HEK293T (cell line): ENCODE measurements at regions not wholly inside any gene's neighbourhood (a gene's known extent, or its start where the extent isn't known, plus 50 kb on each side); places are given as distances from the start of the nearest gene placed in this dataset.

Source experiments
- CTCF ChIA-PET: fragments of 350-600 bp; formaldehyde crosslinking; extraction: SDS; loops from one replicate; lab custom pipeline; 2021; ENCODE audit warnings: antibody characterized with exemption, inconsistent platforms; lab: Yijun Ruan, JAX
- POLR2A ChIA-PET: fragments of 350-600 bp; formaldehyde crosslinking; extraction: SDS; loops from one replicate; lab custom pipeline; 2020; ENCODE audit warnings: antibody characterized with exemption, inconsistent platforms; lab: Yijun Ruan, JAX
- DNase-seq: peaks from one replicate; pipeline ENCODE4 v3.0.0; 2012; ENCODE audit warnings: mixed read lengths; ENCODE audit errors: extremely low spot score
- ARNT ChIP-seq: fragments of 450-650 bp; IDR thresholded peaks from 2 replicates; pipeline ENCODE4 v1.6.1; 2017; ENCODE audit warnings: mild to moderate bottlenecking
- BHLHE40 ChIP-seq: fragments of 450-650 bp; IDR thresholded peaks from 2 replicates; pipeline ENCODE4 v1.6.1; 2016; ENCODE audit warnings: mild to moderate bottlenecking, moderate library complexity, borderline replicate concordance
- CTBP1 ChIP-seq: fragments of 450-650 bp; IDR thresholded peaks from 2 replicates; pipeline ENCODE4 v1.6.1; 2016; ENCODE audit warnings: borderline replicate concordance
- ELF4 ChIP-seq: fragments of 450-650 bp; IDR thresholded peaks from 2 replicates; pipeline ENCODE4 v1.6.1; 2017; ENCODE audit warnings: antibody characterized with exemption
- FOXA1 ChIP-seq: fragments of 450-650 bp; IDR thresholded peaks from 2 replicates; pipeline ENCODE4 v1.6.1; 2016; ENCODE audit warnings: mild to moderate bottlenecking
- FOXK2 ChIP-seq: fragments of 450-650 bp; IDR thresholded peaks from 2 replicates; pipeline ENCODE4 v1.6.1; 2016; ENCODE audit warnings: mild to moderate bottlenecking
- FOXM1 ChIP-seq: fragments of 450-650 bp; IDR thresholded peaks from 2 replicates; pipeline ENCODE4 v1.6.1; 2017; ENCODE audit warnings: mild to moderate bottlenecking, borderline replicate concordance
- HDGF ChIP-seq: fragments of 450-650 bp; IDR thresholded peaks from 2 replicates; pipeline ENCODE4 v1.6.1; 2017; ENCODE audit warnings: antibody characterized with exemption, borderline replicate concordance
- L3MBTL2 ChIP-seq: fragments of 450-650 bp; conservative IDR thresholded peaks from 2 replicates; pipeline ENCODE4 v1.6.1; 2016; ENCODE audit warnings: mild to moderate bottlenecking
- LEF1 ChIP-seq: fragments of 450-650 bp; IDR thresholded peaks from 2 replicates; pipeline ENCODE4 v1.6.1; 2017; ENCODE audit warnings: mild to moderate bottlenecking, borderline replicate concordance
- NFRKB ChIP-seq: fragments of 450-650 bp; IDR thresholded peaks from 2 replicates; pipeline ENCODE4 v1.6.1; 2016; ENCODE audit warnings: mild to moderate bottlenecking, moderate library complexity
- PKNOX1 ChIP-seq: fragments of 450-650 bp; IDR thresholded peaks from 2 replicates; pipeline ENCODE4 v1.6.1; 2016
- SP1 ChIP-seq: fragments of 450-650 bp; IDR thresholded peaks from 2 replicates; pipeline ENCODE4 v1.6.1; 2017
- SUZ12 ChIP-seq: fragments of 450-650 bp; IDR thresholded peaks from 2 replicates; pipeline ENCODE4 v1.6.1; 2016; ENCODE audit warnings: mild to moderate bottlenecking
- TARDBP ChIP-seq: fragments of 450-650 bp; IDR thresholded peaks from 2 replicates; pipeline ENCODE4 v1.6.1; 2016
- ZNF384 ChIP-seq: fragments of 450-650 bp; IDR thresholded peaks from 2 replicates; pipeline ENCODE4 v1.6.1; 2016

- no peak for TF ChIP-seq ELF4
- no peak for TF ChIP-seq PKNOX1
- TF ChIP-seq FOXA1, result no peak
- DNase-seq, result no peak
- ChIA-PET POLR2A (no interaction called here), CTCF (no interaction called here)
Observed at GRCh38 chr13:107969546-107969945, 245.8 kb downstream of the LIG4 start.

DNA sequence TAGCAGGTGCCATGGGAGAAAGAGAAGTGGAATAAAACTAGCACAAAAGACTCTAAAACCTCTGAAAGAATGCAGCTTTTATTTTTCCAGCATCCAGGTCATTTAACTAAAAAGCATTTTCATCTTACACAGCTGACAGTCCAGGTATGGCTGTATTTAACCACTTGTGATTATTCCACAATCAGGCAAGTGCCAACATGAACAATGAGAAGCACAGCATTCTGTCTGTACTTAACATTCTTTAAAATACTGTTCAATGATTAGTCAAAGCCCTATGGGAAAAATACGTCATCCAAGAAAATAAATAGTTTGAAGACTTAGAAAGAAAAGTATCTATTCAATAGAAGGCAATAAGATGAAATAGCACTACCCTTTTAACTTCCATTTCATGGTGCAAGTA is 246.9 kb downstream of the LIG4 start:
- TF ChIP-seq FOXK2 (no peak), FOXA1 (no peak), SP1 (no peak), BHLHE40 (no peak), FOXM1 (no peak), NFRKB (no peak), LEF1 (no peak), ZNF384 (no peak), SUZ12 (no peak)

DNA sequence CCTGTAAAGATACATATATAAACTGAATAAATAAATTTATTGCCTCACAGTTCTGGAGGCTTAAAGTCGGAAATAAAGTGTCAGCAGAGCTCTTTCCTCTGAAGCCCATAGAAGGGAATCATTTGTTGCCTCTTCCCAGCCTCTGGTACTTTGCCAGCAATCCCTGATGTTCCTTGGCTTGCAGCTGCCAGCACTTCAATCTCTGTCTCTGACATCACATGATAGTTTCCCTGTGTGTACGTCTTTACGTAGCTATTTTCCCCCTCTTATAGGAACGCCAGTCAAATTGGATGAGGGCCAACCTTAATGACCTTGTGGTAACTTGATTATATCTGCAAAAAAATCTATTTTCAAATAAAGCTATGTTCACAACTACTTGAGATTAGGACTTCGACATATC is 250.9 kb downstream of the LIG4 start:
- ChIA-PET POLR2A (no interaction called here), CTCF (no interaction called here)
- DNase-seq, result no peak
- no peak for TF ChIP-seq L3MBTL2
- no peak for TF ChIP-seq CTBP1
- no peak for TF ChIP-seq PKNOX1
- TF ChIP-seq ELF4, result no peak
- no peak for TF ChIP-seq HDGF

More for the DNA sequence above, 246.9 kb downstream of the LIG4 start:
- ChIA-PET POLR2A (no interaction called here), CTCF (no interaction called here)
- DNase-seq, result no peak

- TF ChIP-seq ELF4 (no peak), ZNF384 (no peak), PKNOX1 (no peak), LEF1 (no peak), FOXM1 (no peak), ARNT (no peak), FOXK2 (no peak), HDGF (no peak), BHLHE40 (no peak)
- CTCF ChIA-PET, result no interaction called here
- POLR2A ChIA-PET, result no interaction called here
- DNase-seq, result no peak
Observed at GRCh38 chr13:107961849-107962608, 253.3 kb downstream of the LIG4 start.

DNA sequence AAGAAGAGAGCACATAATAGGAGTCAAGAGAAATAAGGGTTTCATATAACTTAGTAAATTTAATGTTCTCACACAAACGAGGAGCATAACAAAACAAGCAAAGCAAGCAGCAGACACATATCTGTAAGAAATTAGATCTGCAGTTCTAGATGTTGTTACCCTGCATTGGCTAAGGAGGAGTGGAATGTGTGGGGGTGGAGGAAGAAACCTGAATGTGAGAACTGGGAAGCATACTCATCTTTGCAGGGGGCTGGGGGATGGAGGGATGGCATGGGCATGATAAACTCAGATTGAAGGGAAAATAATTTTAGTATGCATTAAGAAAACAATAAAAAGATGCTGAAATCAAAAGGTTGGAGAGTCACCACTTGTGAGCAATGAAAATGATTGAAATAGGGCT is 255.0 kb downstream of the LIG4 start:
- CTCF ChIA-PET, result no interaction called here
- POLR2A ChIA-PET, result no interaction called here
- TF ChIP-seq SP1 (no peak), ARNT (no peak), BHLHE40 (no peak), FOXK2 (no peak), FOXA1 (no peak), L3MBTL2 (no peak), LEF1 (no peak), TARDBP (no peak), CTBP1 (no peak), HDGF (no peak)
- DNase-seq, result no peak

- POLR2A ChIA-PET, result no interaction called here
- CTCF ChIA-PET, result no interaction called here
- no peak for TF ChIP-seq L3MBTL2
- no peak for TF ChIP-seq NFRKB
- TF ChIP-seq HDGF, result no peak
- no peak for TF ChIP-seq TARDBP
- TF ChIP-seq SUZ12, result no peak
- TF ChIP-seq LEF1, result no peak
- no peak for DNase-seq
Observed at GRCh38 chr13:107956889-107957288, 258.4 kb downstream of the LIG4 start.

GRCh38 chr13:107942030-107942617 is 273.2 kb downstream of the LIG4 start:
- ChIA-PET CTCF (no interaction called here), POLR2A (no interaction called here)
- DNase-seq, result no peak
- TF ChIP-seq NFRKB (no peak), PKNOX1 (no peak), L3MBTL2 (no peak), ARNT (no peak), TARDBP (no peak), ELF4 (no peak), BHLHE40 (no peak), FOXA1 (no peak), FOXM1 (no peak), HDGF (no peak), CTBP1 (no peak), FOXK2 (no peak), LEF1 (no peak), SUZ12 (no peak)
